HG02642 (cell line): ENCODE measurements at regions not wholly inside any gene's neighbourhood (a gene's known extent, or its start where the extent isn't known, plus 50 kb on each side); places are given as distances from the start of the nearest gene placed in this dataset.
"Not testable (repeated sequence)": the region's sequence is repeated elsewhere in the genome, so short reads cannot be mapped to it uniquely, and the experiment has no call there.

Source experiments
- ATAC-seq: cut with Tn5 transposase; IDR thresholded peaks from one replicate; pipeline ENCODE4 v1.9.1; 2021; ENCODE audit warnings: mild to moderate bottlenecking; ENCODE audit not compliant: unreplicated experiment, poor library complexity

- no peak for ATAC-seq
Observed at GRCh38 chr13:74557870-74558269, 423.7 kb upstream of the KLF12 start.

- no peak for ATAC-seq
Observed at GRCh38 chr13:74555651-74556420, 421.6 kb upstream of the KLF12 start.

- no peak for ATAC-seq
Observed at GRCh38 chr13:74555276-74555625, 421.0 kb upstream of the KLF12 start.

DNA sequence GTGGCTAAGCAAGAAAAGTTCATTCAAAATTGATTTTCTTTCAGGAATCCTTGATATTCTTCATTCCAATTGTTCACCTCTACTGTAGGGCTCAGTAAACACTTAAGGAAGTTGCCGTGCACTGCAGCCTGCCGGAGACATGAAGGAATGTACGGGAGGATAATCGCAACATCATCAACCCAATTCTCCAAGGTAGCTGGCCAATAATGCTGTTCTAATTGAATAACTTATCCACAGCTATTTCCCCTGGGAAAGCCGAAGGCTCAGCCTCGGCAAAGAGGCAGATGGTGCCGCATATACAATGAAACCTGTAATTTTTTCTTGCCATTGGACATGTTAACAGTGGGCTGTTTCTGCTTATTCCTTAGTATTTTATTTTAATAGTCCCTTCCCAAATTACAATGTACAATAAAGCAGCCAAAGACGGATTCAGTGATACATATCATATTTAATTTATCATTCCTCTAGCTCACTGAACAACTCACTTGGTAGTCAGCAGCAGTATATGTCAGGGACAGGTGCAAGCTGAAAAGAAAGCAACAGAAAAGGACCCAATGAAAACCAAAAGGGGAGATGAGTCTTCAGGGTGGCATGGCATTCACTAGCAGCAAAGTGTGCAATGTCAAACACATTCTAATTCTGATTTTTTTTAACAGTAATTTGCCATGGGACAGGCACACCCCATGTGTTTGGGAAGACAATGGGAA lies 420.5 kb upstream of the KLF12 start:
- no peak for ATAC-seq

DNA sequence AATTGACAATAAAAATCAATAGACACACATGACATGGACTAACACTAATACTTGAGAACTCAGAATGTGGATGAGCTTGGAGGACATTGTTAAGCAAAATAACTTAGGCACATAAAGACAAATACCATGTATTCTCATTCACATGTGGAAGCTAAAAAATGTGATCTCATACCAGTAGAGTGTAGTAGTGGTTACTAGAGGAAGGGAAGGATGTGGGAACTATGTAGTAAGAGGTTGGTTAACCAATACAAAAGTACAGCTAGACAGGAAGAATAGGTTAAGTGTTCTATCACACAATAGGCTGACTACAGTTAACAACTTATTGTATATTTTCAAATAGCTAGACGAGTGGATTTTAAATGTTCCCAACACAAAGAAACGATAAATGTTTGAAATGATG lies 415.8 kb upstream of the KLF12 start:
- no peak for ATAC-seq

DNA sequence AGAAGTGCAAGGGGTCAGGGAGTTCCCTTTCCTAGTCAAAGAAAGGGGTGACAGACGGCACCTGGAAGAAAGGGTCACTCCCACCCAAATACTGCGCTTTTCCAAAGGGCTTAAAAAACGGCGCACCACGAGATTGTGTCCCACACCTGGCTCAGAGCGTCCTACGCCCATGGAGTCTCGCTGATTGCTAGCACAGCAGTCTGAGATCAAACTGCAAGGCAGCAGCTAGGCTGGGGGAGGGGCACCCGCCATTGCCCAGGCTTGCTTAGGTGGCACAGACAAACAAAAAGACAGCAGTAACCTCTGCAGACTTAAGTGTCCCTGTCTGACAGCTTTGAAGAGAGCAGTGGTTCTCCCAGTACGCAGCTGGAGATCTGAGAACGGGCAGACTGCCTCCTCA lies 402.4 kb upstream of the KLF12 start:
- ATAC-seq: not testable (repeated sequence)

DNA sequence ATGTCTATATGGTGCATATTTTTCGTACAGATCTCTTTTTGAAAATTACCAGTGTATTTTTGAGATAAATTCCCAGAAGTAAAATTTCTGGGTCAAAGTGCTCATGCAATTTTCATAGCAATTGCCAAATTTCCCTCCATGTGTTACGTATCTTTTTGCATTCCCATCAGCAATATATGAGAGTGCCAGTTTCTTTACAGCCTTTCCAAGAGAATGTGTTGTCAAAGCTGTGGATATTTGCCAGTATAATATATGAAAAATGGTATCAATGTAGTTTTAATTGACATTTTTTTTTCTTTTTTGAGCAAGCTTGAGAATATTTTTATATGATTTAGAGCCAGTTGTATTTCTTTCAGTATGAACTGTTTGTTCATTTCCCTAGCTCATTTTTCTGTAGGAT lies 399.0 kb upstream of the KLF12 start:
- no peak for ATAC-seq

- ATAC-seq: no peak
Observed at GRCh38 chr13:74530011-74530410, 395.8 kb upstream of the KLF12 start.

GRCh38 chr13:74528734-74529513 lies 394.7 kb upstream of the KLF12 start:
- ATAC-seq: no peak

GRCh38 chr13:74523057-74523456 lies 388.9 kb upstream of the KLF12 start:
- ATAC-seq: no peak

GRCh38 chr13:74511523-74511922 lies 377.3 kb upstream of the KLF12 start:
- ATAC-seq: no peak

- ATAC-seq: no peak
Observed at GRCh38 chr13:74487091-74487722, 353.0 kb upstream of the KLF12 start.

DNA sequence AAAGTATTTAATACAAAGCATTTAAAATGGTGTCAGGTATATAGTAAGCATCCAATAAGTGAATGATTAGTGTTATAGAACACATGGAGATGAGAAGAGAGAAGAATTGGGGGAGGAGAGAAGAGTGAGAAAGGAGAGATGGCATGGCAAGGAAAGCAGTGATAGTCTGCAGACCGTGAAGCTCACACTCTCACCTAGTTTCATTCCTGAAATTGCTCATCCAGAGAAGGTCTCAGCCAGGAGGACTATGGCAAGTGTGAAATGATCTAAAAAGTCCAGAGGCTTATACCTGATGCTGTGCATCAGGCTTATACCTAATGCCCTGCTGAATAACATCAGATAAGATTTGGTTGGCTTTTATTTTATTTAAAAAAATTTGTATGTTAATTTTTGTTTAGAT lies 351.6 kb upstream of the KLF12 start:
- ATAC-seq: peak; percentile 63

DNA sequence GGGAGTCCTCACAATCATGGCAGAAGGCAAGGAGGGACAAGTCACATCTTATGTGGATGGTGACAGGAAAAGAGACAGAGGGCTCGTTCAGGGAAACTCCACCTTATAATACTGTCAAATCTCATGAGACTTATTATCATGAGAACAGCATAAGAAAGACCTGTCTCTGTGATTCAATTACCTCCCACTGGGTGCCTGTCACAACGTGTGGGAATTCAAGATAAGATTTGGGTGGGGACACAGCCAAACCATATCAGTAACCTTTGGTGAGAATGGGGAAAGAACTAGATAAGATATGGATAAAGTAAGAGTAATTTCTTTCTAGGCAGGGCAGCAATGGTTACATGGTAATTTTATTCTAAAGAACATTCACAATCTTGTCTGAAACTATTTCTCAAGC lies 344.9 kb upstream of the KLF12 start:
- ATAC-seq: no peak

GRCh38 chr13:74476788-74477187 lies 342.6 kb upstream of the KLF12 start:
- no peak for ATAC-seq

- no peak for ATAC-seq
Observed at GRCh38 chr13:74476365-74476764, 342.2 kb upstream of the KLF12 start.

DNA sequence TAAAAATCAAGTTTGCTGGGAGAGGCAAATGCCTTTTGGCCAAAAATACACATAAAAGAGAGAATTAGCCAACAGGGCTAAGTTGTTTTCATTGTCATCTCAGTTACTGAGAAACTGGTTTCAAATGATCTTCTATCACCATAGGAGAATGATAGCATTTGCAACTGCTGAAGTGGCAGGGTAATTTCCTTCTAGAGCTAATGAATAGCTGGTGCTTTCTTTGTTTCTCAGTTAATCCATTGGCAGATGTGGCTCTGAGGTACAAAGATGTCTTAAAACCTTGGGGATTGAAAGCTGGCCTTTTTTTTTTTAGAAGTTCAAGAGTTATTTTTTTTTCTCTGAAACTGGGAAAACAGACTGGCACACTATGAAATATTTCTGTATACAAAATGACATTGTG lies 332.7 kb upstream of the KLF12 start:
- no peak for ATAC-seq

GRCh38 chr13:74466020-74466419 lies 331.8 kb upstream of the KLF12 start:
- no peak for ATAC-seq

GRCh38 chr13:74465271-74465670 lies 331.1 kb upstream of the KLF12 start:
- ATAC-seq: no peak

- no peak for ATAC-seq
Observed at GRCh38 chr13:74464670-74465069, 330.5 kb upstream of the KLF12 start.

GRCh38 chr13:74461011-74461410 lies 326.8 kb upstream of the KLF12 start:
- no peak for ATAC-seq
